A549 (cell line): ENCODE measurements at regions not wholly inside any gene's neighbourhood (a gene's known extent, or its start where the extent isn't known, plus 50 kb on each side); places are given as distances from the start of the nearest gene placed in this dataset.

Experiments
- ATAC-seq, 2 experiments: fragments of 200-7000 bp in 1 of 2; fragments of >200 bp in 1 of 2; cut with Nextera tagmentation in 1 of 2; cut with Tn5 transposase in 1 of 2; 3 replicates each; pipeline versions ENCODE4 v1.8.0 to v1.9.1; 2018 to 2020; ENCODE audit warnings: mild to moderate bottlenecking in 1 of 2, moderate library complexity in 1 of 2
- CTCF ChIA-PET: fragments of 300-600 bp; sonication (Branson Sonifier 250); formaldehyde crosslinking; extraction: SDS; loops from one replicate; lab custom pipeline; 2021; ENCODE audit warnings: antibody characterized with exemption, inconsistent platforms; lab: Yijun Ruan, JAX
- POLR2A ChIA-PET: fragments of 350-600 bp; formaldehyde crosslinking; extraction: SDS; loops from one replicate; lab custom pipeline; 2021; ENCODE audit warnings: antibody characterized with exemption, inconsistent platforms; lab: Yijun Ruan, JAX
- DNase-seq, 2 experiments: peaks; one replicate each; pipeline versions ENCODE4 v3.0.0 to v3.0.0-alpha.2; 2011 to 2016; ENCODE audit warnings: low read depth in 1 of 2, low spot score in 1 of 2
- FAIRE-seq: peaks from 2 replicates; lab custom pipeline; 2011; peaks lifted over from hg19 to GRCh38; lab: Jason Lieb, UNC
- H3K27ac ChIP-seq, 2 experiments: fragments of >200 bp; sonication (Bioruptor Twin); formaldehyde crosslinking; 3 replicates each; pipeline ENCODE4 v1.5.1; 2016 to 2017
- H3K4me1 ChIP-seq: fragments of >200 bp; sonication (Bioruptor Twin); formaldehyde crosslinking; 3 replicates; pipeline ENCODE4 v1.6.1; 2016
- H3K4me2 ChIP-seq: fragments of >200 bp; sonication (Bioruptor Twin); formaldehyde crosslinking; 3 replicates; pipeline ENCODE4 v1.6.1; 2016
- H3K4me3 ChIP-seq: fragments of >200 bp; sonication (Bioruptor Twin); formaldehyde crosslinking; 3 replicates; pipeline ENCODE4 v1.5.1; 2016
- H3K9me3 ChIP-seq: fragments of >200 bp; sonication (Bioruptor Twin); formaldehyde crosslinking; 3 replicates; pipeline ENCODE4 v1.6.1; 2016
- CEBPB ChIP-seq, 2 experiments: fragments of >200 bp in 1 of 2; sonication (Bioruptor Twin) in 1 of 2; formaldehyde crosslinking in 1 of 2; IDR thresholded peaks; 2 replicates each; pipeline ENCODE4 v1.6.1; 2012 to 2016
- CHD2 ChIP-seq: fragments of 150-350 bp; IDR thresholded peaks from 2 replicates; pipeline ENCODE4 v1.6.1; 2014; ENCODE audit warnings: low read length; ENCODE audit not compliant: partially characterized antibody
- CHD4 ChIP-seq: fragments of 200-600 bp; sonication (generic); IDR thresholded peaks from 2 replicates; pipeline ENCODE4 v1.6.1; 2016; ENCODE audit warnings: antibody characterized with exemption, mild to moderate bottlenecking, borderline replicate concordance
- FOSL2 ChIP-seq, 2 experiments: fragments of 450-650 bp in 1 of 2; fragments of >200 bp in 1 of 2; sonication (Bioruptor Twin) in 1 of 2; formaldehyde crosslinking; IDR thresholded peaks; 2 replicates each; pipeline versions ENCODE4 v1.5.0 to v1.6.1; 2016 to 2020; ENCODE audit warnings: mild to moderate bottlenecking in 1 of 2, moderate library complexity in 1 of 2
- HOXA7 ChIP-seq: fragments of 250-450 bp; sonication (Bioruptor Pico); IDR thresholded peaks from 2 replicates; pipeline ENCODE4 v1.5.0; 2020; ENCODE audit warnings: mild to moderate bottlenecking, moderate library complexity
- JUNB ChIP-seq: fragments of >200 bp; sonication (Bioruptor Twin); formaldehyde crosslinking; IDR thresholded peaks from 2 replicates; pipeline ENCODE4 v1.6.1; 2016
- KDM5A ChIP-seq: fragments of 200-600 bp; sonication (generic); IDR thresholded peaks from 2 replicates; pipeline ENCODE4 v1.6.1; 2016; ENCODE audit warnings: antibody characterized with exemption, mild to moderate bottlenecking
- MAFK ChIP-seq: fragments of 450-650 bp; IDR thresholded peaks from 2 replicates; pipeline ENCODE4 v1.6.1; 2014; ENCODE audit not compliant: partially characterized antibody
- MYC ChIP-seq: IDR thresholded peaks from 2 replicates; pipeline ENCODE4 v1.6.1; 2012; ENCODE audit warnings: mild to moderate bottlenecking, inconsistent platforms, low read length, improper control_type of control experiment, borderline replicate concordance
- NFE2L2 ChIP-seq: fragments of 150-350 bp; conservative IDR thresholded peaks from 2 replicates; pipeline ENCODE4 v1.6.1; 2014; ENCODE audit warnings: low read length
- NPAS2 ChIP-seq: fragments of 250-450 bp; sonication (Bioruptor Pico); IDR thresholded peaks from 2 replicates; pipeline ENCODE4 v1.8.0; 2022; ENCODE audit warnings: mild to moderate bottlenecking, moderate library complexity, borderline replicate concordance
- NR3C1 ChIP-seq: fragments of >200 bp; sonication (Bioruptor Twin); formaldehyde crosslinking; IDR thresholded peaks from 3 replicates; pipeline ENCODE4 v1.6.1; 2017
- POLR2A ChIP-seq: IDR thresholded peaks from 2 replicates; pipeline ENCODE4 v1.6.1; 2012; ENCODE audit warnings: mild to moderate bottlenecking, low read length
- RARB ChIP-seq: fragments of 250-450 bp; sonication (Bioruptor Pico); IDR thresholded peaks from 2 replicates; pipeline ENCODE4 v1.8.0; 2021; ENCODE audit warnings: mild to moderate bottlenecking, moderate library complexity
- RFX5 ChIP-seq: fragments of 450-650 bp; IDR thresholded peaks from 2 replicates; pipeline ENCODE4 v1.7.1; 2014; ENCODE audit warnings: antibody characterized with exemption, mild to moderate bottlenecking, moderate library complexity
- SMC3 ChIP-seq: fragments of >200 bp; sonication (Bioruptor Twin); formaldehyde crosslinking; IDR thresholded peaks from 3 replicates; pipeline ENCODE4 v1.6.1; 2018; ENCODE audit warnings: inconsistent platforms
- TFCP2L1 ChIP-seq: fragments of 250-450 bp; sonication (Bioruptor Pico); IDR thresholded peaks from 2 replicates; pipeline ENCODE4 v1.5.0; 2021; ENCODE audit warnings: mild to moderate bottlenecking
- ZC3H11A ChIP-seq: fragments of 450-650 bp; IDR thresholded peaks from 2 replicates; pipeline ENCODE4 v1.6.1; 2014; ENCODE audit warnings: antibody characterized with exemption, mild to moderate bottlenecking
- ZFP36 ChIP-seq: fragments of 450-650 bp; IDR thresholded peaks from 2 replicates; pipeline ENCODE4 v1.6.1; 2014; ENCODE audit warnings: borderline replicate concordance; ENCODE audit not compliant: partially characterized antibody
- ZNF302 ChIP-seq: fragments of 250-450 bp; sonication (Bioruptor Pico); IDR thresholded peaks from 2 replicates; pipeline ENCODE4 v1.9.0; 2021; ENCODE audit warnings: inconsistent platforms, mild to moderate bottlenecking, moderate library complexity
- ZSCAN20 ChIP-seq: fragments of 250-450 bp; sonication (Bioruptor Pico); IDR thresholded peaks from 2 replicates; pipeline ENCODE4 v1.8.0; 2022; ENCODE audit warnings: mild to moderate bottlenecking, moderate library complexity
- WGBS: methylation state at CpG from one replicate; pipeline ENCODE4 v1.1.6; 2017; ENCODE audit errors: missing lambda C conversion rate; 5-methylcytosine and 5-hydroxymethylcytosine counted together
- TF ChIP-seq, protein P1 (sequence below): fragments of 250-450 bp; sonication (Bioruptor Pico); IDR thresholded peaks from 2 replicates; pipeline ENCODE4 v1.5.0; 2021; ENCODE audit warnings: mild to moderate bottlenecking, moderate library complexity, borderline replicate concordance
- TF ChIP-seq, protein P2 (sequence below): fragments of 450-650 bp; IDR thresholded peaks from 2 replicates; pipeline ENCODE4 v1.6.1; 2014; ENCODE audit warnings: antibody characterized with exemption
- TF ChIP-seq, protein P3 (sequence below): fragments of 150-350 bp; IDR thresholded peaks from 2 replicates; pipeline ENCODE4 v1.6.1; 2014; ENCODE audit warnings: low read depth, mild to moderate bottlenecking, low read length
- TF ChIP-seq, protein P4 (sequence below): fragments of >200 bp; sonication (Bioruptor Twin); formaldehyde crosslinking; IDR thresholded peaks from 3 replicates; pipeline ENCODE4 v1.6.1; 2016

DNA sequence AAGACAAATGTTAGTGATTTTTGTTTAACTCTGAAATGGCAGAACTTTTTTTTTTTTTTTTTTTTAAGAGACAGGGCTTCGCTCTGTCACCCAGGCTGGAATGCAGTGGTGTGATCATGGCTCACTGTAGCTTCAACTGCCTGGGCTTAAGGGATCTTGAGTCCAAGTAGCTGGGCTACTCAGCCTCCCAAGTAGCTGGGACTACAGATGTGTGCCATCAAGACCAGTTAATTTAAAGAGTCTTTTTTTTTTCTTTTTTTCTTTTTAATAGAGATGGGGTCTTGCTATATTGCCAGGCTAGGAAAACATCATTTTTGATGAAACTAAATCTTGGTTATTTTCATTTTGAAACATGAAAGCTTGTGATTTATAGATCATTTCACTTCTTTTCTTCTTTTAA lies 91.6 kb upstream of the PTCH1 start:
- no peak overlapping the region for H3K4me2 ChIP-seq
- H3K9me3 ChIP-seq = peaks cover 1% of the 10 kb centered on the region; the same call in 1 of the 3 replicates
- H3K4me1 ChIP-seq = no peaks in the 10 kb centered on the region
- no peak overlapping the region for H3K27ac ChIP-seq
- FAIRE-seq (no peak), DNase-seq (no peak), ATAC-seq (no peak)
- TF ChIP-seq, protein P1, sequence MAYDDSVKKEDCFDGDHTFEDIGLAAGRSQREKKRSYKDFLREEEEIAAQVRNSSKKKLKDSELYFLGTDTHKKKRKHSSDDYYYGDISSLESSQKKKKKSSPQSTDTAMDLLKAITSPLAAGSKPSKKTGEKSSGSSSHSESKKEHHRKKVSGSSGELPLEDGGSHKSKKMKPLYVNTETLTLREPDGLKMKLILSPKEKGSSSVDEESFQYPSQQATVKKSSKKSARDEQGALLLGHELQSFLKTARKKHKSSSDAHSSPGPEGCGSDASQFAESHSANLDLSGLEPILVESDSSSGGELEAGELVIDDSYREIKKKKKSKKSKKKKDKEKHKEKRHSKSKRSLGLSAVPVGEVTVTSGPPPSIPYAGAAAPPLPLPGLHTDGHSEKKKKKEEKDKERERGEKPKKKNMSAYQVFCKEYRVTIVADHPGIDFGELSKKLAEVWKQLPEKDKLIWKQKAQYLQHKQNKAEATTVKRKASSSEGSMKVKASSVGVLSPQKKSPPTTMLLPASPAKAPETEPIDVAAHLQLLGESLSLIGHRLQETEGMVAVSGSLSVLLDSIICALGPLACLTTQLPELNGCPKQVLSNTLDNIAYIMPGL (CRISPR knock-in tag) = no peak
- TF ChIP-seq MYC (no peak), JUNB (no peak), NPAS2 (CRISPR knock-in tag) (no peak)
- TF ChIP-seq, protein P2, sequence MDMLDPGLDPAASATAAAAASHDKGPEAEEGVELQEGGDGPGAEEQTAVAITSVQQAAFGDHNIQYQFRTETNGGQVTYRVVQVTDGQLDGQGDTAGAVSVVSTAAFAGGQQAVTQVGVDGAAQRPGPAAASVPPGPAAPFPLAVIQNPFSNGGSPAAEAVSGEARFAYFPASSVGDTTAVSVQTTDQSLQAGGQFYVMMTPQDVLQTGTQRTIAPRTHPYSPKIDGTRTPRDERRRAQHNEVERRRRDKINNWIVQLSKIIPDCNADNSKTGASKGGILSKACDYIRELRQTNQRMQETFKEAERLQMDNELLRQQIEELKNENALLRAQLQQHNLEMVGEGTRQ = no peak
- H3K4me3 ChIP-seq = no peak overlapping the region
- POLR2A ChIA-PET = no interaction called here
- 75% methylated on average over 1 of the region's 1 CpG for WGBS
- CTCF ChIA-PET = interaction anchor here (1.2 kb wide), 1 partner anchor 609 kb away, joined by 3 read pairs; no protein-coding TSS in a partner anchor

DNA sequence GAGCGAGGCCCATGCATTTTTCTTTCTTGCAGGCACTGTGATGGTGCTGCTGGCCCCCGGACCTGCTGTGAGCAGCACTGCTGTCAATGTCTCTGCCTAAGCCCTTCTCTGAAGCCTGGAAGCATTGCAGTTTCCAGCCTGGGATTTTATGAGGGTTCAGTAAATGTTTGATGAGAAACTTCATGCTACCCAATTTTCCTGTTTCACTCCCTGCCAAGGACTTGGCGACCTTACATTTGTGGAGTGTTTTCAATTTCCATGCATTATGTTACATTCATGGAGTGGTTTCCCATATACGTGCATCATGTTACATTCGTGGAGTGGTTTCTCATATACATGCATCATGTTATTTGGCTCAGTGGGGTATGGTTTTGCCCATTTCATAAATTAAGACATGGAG lies 90.7 kb upstream of the PTCH1 start:
- DNase-seq = no peak

DNA sequence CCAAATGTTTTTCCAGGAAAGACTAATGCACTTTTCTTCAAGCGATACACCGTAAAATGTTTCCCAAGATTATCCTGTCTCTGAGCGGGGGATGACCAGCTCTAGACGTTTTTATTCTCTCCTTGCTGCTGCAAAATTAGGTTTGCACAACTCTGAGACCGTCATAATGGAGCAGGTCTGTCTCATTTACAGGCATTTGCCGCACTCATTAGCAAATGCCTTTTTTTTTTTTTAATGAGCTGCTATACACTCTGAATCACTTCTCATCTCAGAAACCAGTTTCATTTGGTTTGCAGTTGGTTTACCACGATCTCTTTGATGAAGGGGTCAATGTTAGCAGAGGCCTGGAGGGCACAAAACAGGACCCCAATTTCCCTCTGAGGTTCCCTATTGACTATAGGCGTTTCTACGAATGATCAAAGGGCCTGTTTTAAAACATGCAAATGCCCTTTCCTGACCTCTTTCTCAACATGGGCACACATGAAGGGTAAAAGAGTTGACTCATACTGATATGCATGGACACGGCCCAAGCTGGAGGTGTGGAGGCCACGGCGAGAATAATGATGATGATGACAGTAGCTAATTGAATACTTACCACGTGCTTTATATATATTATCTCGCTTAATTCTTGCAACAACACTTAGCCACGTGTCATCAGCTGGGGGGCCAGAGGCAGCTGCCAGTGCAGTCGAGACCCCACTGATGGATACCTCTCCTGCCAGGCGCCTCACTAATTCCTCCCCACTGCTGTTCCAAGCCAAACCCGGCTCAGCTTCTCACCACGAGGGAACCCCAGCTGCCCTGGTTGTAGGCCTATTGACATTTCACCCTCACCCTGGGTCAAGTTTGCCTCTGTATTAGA lies 89.9 kb upstream of the PTCH1 start:
- Histone ChIP-seq H3K4me2 (no peak overlapping the region), H3K4me3 (no peak overlapping the region), H3K4me1 (no peaks in the 10 kb centered on the region), H3K9me3 (no peaks in the 10 kb centered on the region), H3K27ac (no peak overlapping the region)
- ATAC-seq = no peak
- TF ChIP-seq MYC = no peak
- TF ChIP-seq JUNB = no peak
- TF ChIP-seq RFX5 = no peak
- TF ChIP-seq TFCP2L1 (CRISPR knock-in tag) = no peak
- TF ChIP-seq SMC3 = no peak
- TF ChIP-seq NFE2L2 = no peak
- TF ChIP-seq CHD4 = no peak
- TF ChIP-seq, protein P3, sequence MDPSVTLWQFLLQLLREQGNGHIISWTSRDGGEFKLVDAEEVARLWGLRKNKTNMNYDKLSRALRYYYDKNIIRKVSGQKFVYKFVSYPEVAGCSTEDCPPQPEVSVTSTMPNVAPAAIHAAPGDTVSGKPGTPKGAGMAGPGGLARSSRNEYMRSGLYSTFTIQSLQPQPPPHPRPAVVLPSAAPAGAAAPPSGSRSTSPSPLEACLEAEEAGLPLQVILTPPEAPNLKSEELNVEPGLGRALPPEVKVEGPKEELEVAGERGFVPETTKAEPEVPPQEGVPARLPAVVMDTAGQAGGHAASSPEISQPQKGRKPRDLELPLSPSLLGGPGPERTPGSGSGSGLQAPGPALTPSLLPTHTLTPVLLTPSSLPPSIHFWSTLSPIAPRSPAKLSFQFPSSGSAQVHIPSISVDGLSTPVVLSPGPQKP = no peak
- TF ChIP-seq POLR2A = no peak
- TF ChIP-seq ZFP36 = no peak
- no peak for TF ChIP-seq CEBPB (IDR thresholded peaks at IDR 0.05)
- TF ChIP-seq, protein P4, sequence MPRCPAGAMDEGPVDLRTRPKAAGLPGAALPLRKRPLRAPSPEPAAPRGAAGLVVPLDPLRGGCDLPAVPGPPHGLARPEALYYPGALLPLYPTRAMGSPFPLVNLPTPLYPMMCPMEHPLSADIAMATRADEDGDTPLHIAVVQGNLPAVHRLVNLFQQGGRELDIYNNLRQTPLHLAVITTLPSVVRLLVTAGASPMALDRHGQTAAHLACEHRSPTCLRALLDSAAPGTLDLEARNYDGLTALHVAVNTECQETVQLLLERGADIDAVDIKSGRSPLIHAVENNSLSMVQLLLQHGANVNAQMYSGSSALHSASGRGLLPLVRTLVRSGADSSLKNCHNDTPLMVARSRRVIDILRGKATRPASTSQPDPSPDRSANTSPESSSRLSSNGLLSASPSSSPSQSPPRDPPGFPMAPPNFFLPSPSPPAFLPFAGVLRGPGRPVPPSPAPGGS = no peak
- POLR2A ChIA-PET = no interaction called here
- no peak for FAIRE-seq
- DNase-seq = no peak
- 78% methylated on average over 19 of the region's 19 CpGs for WGBS
- CTCF ChIA-PET = interaction anchor here (2.2 kb wide), 1 partner anchor 11 kb away, joined by 8 read pairs; no protein-coding TSS in a partner anchor

More for the DNA sequence above, 90.7 kb upstream of the PTCH1 start:
- TF ChIP-seq CHD2 (no peak), KDM5A (no peak), CEBPB (IDR thresholded peaks at IDR 0.05) (no peak), FOSL2 (IDR thresholded peaks at IDR 0.05) (no peak), FOSL2 (CRISPR knock-in tag; IDR thresholded peaks at IDR 0.05) (no peak), NR3C1 (no peak), ZSCAN20 (no peak), ZC3H11A (no peak), ZNF302 (CRISPR knock-in tag) (no peak), MAFK (no peak), RARB (CRISPR knock-in tag) (no peak), MYC (no peak), HOXA7 (CRISPR knock-in tag) (no peak)
- TF ChIP-seq, protein P3 = no peak
- TF ChIP-seq, protein P2 = no peak
- ChIA-PET POLR2A (no interaction called here), CTCF (no interaction called here)
- no peak overlapping the region for H3K4me3 ChIP-seq
- no peak for ATAC-seq
- no peak overlapping the region for H3K4me2 ChIP-seq
- no peaks in the 10 kb centered on the region for H3K4me1 ChIP-seq
- 72% methylated on average over 5 of the region's 5 CpGs for WGBS
- no peaks in the 10 kb centered on the region for H3K9me3 ChIP-seq
- H3K27ac ChIP-seq = no peak overlapping the region
- FAIRE-seq = no peak
